Activated T-cell treated with anti-CD3 and anti-CD28 coated beads, Interleukin-2, amount 50 U/mL, for 24 hours (primary cell): ENCODE measurements at regions not wholly inside any gene's neighbourhood (a gene's known extent, or its start where the extent isn't known, plus 50 kb on each side); places are given as distances from the start of the nearest gene placed in this dataset.

Experiments used
- DNase-seq: peaks from one replicate; pipeline ENCODE4 v3.0.0-alpha.2; 2020
- H3K27ac Mint-ChIP-seq: 2 replicates; pipeline ENCODE4 v1.8.0; 2020; ENCODE audit warnings: mild to moderate bottlenecking, mixed read lengths
- H3K27me3 Mint-ChIP-seq: 2 replicates; pipeline ENCODE4 v1.8.0; 2020; ENCODE audit warnings: mixed read lengths
- H3K36me3 Mint-ChIP-seq: 2 replicates; pipeline ENCODE4 v1.8.0; 2020; ENCODE audit warnings: low read depth, mixed read lengths
- H3K4me1 Mint-ChIP-seq: 2 replicates; pipeline ENCODE4 v1.8.0; 2020; ENCODE audit warnings: low read depth, mixed read lengths
- H3K4me3 Mint-ChIP-seq: 2 replicates; pipeline ENCODE4 v1.8.0; 2020; ENCODE audit warnings: mild to moderate bottlenecking, moderate library complexity, mixed read lengths
- H3K9me3 Mint-ChIP-seq: 2 replicates; pipeline ENCODE4 v1.8.0; 2020; ENCODE audit warnings: mixed read lengths

DNA sequence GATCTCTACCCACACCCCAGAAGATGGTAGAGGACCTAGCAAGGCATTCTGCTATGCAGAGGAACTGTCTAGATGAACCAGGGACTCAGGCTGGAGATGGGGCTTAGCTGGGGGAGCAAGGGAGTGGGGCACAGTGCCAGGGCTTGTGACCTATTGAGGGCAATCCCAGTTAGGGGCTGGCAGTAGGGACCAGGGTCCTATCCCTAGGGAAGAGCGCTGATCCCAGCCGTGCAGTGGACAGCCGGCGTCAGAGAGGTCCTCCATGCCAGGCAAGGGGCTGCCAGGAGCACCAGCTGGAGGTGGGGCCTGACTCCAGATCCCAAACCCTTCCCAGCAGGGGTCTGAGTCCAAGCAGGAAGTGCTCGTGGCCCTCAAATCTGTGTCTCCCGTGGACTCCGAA, 52.7 kb upstream of the NEURL1B start:
- Mint-ChIP-seq H3K27ac (no peak overlapping the region), H3K27me3 (peaks cover 16% of the 10 kb centered on the region), H3K36me3 (no peaks in the 10 kb centered on the region), H3K4me3 (no peak overlapping the region), H3K4me1 (no peaks in the 10 kb centered on the region), H3K9me3 (no peaks in the 10 kb centered on the region)
- no peak for DNase-seq

GRCh38 chr5:172587061-172587405, 54.0 kb upstream of the NEURL1B start:
- no peak overlapping the region for H3K4me3 Mint-ChIP-seq
- no peak for DNase-seq
- no peaks in the 10 kb centered on the region for H3K9me3 Mint-ChIP-seq
- H3K27ac Mint-ChIP-seq: no peak overlapping the region
- H3K27me3 Mint-ChIP-seq: peaks cover 25% of the 10 kb centered on the region
- H3K4me1 Mint-ChIP-seq: no peaks in the 10 kb centered on the region
- H3K36me3 Mint-ChIP-seq: no peaks in the 10 kb centered on the region

DNA sequence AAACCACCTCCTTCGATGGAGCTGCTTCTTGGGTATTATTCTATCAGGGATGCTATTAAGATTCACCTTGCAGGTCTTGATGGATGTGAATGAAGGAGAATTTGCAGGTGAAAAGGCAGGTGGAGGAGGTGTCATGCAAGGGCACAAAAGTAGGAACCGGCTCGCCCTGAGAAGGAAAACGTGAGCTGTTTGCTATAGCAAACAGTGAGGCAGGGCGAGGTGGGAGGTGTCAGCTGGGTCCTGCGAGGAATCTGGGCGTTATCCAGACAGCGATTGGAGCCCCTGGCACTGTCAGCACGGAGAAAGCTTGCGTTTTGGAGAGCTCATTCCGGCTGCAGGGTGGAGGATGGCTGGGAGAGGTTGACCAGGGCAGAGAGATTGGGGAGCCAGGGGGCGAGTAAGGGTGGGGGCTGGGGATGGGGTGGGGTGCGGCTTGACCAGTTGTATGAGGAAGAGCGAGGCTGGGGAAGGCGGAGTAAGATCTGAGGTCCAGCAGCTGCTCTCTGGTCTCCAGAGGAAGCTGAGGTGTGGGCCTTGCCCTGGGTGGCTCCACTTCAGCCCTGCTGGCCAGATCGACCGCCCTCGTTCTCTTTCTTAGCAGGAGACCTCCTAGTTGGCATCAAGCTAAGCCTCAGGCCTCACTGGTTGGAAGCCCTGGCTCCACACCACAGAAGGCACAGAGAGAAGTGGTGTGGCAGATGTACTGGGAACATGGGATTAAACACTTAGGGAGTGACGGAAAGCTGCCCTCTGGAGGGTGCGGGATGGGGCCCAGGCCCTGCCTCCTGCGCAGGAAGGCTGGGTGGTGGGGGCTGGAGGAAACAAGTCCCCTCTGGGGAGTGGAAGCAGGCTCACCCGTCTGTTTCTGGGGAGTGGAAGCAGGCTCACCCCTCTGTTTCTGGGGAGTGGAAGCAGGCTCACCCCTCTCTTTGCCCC, 54.7 kb upstream of the NEURL1B start:
- no peaks in the 10 kb centered on the region for H3K9me3 Mint-ChIP-seq
- DNase-seq: no peak
- H3K36me3 Mint-ChIP-seq: no peaks in the 10 kb centered on the region
- H3K4me3 Mint-ChIP-seq: no peak overlapping the region
- no peak overlapping the region for H3K27ac Mint-ChIP-seq
- no peaks in the 10 kb centered on the region for H3K4me1 Mint-ChIP-seq
- peaks cover 25% of the 10 kb centered on the region for H3K27me3 Mint-ChIP-seq

DNA sequence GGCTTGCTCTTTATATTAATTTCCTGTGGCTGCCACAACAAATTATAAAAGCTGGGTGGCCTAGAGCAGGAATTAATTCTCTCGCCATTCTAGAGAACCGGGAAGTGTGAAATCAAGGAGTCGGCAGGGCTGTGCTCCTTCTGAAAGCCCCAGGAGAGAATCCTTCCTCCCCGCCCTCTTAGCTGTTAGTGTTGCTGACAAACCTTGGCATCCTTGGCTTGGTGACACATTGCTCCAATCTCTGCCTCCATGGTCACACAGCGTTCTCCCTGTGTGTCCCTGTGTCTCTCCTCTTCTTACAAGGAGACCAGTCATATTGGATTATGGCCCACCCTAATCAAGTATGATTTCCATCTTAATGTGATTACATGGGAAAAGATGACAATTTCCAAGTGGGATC, 55.9 kb upstream of the NEURL1B start:
- Mint-ChIP-seq H3K27me3 (peaks cover 26% of the 10 kb centered on the region), H3K4me3 (no peak overlapping the region), H3K36me3 (no peaks in the 10 kb centered on the region), H3K27ac (no peak overlapping the region), H3K4me1 (no peaks in the 10 kb centered on the region), H3K9me3 (no peaks in the 10 kb centered on the region)
- no peak for DNase-seq

DNA sequence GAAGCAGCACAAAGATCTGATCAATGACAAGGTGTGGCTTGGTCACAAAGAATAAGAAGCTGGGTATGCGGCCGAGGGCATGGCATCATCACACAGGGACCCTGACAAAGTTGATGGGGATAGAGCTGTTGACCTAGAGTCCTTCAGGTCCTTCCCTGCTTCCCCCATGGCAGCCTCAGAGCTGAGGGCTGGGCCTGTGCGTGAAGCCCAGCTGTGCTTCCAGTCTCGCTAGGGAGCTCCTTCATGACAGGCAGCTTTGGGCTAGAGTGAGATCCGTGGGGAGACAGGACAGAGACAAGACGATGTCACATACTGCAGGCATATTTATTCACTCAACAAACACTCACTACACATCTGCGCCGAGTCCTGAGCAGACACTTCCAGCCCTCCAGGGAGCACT, 56.4 kb upstream of the NEURL1B start:
- no peak for DNase-seq
- Mint-ChIP-seq H3K36me3 (no peaks in the 10 kb centered on the region), H3K4me1 (no peaks in the 10 kb centered on the region), H3K27me3 (peaks cover 27% of the 10 kb centered on the region), H3K4me3 (no peak overlapping the region), H3K27ac (no peak overlapping the region), H3K9me3 (no peaks in the 10 kb centered on the region)

GRCh38 chr5:172583931-172584511, 57.0 kb upstream of the NEURL1B start:
- Mint-ChIP-seq H3K27ac (no peak overlapping the region), H3K4me1 (no peaks in the 10 kb centered on the region), H3K36me3 (no peaks in the 10 kb centered on the region), H3K27me3 (peaks cover 27% of the 10 kb centered on the region), H3K9me3 (no peaks in the 10 kb centered on the region), H3K4me3 (no peak overlapping the region)
- no peak for DNase-seq

DNA sequence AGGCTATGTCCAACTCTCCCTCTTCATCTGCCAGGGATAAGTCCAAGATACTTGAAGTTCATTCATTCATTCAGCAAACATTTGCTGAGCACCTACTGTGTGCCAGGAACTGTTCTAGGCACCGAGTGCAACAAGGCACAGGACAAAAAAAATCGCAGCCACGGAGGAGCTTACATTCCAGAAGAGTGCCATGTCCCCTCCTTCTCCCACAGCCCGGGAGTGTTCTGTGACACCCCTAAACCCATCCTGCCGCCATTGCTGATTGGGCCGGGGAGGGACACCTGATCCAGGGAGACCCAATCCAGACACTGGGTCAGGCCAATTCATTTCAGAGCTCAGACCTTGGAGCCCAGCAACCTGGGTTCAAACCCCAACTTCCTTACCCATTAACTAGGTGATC, 58.1 kb upstream of the NEURL1B start:
- Mint-ChIP-seq H3K4me3 (no peak overlapping the region), H3K4me1 (no peaks in the 10 kb centered on the region), H3K27ac (no peak overlapping the region), H3K36me3 (no peaks in the 10 kb centered on the region), H3K9me3 (no peaks in the 10 kb centered on the region), H3K27me3 (peaks cover 27% of the 10 kb centered on the region)
- DNase-seq: no peak

- no peak for DNase-seq
- Mint-ChIP-seq H3K36me3 (no peaks in the 10 kb centered on the region), H3K27me3 (peaks cover 23% of the 10 kb centered on the region), H3K4me1 (no peaks in the 10 kb centered on the region), H3K4me3 (no peak overlapping the region), H3K27ac (no peak overlapping the region), H3K9me3 (no peaks in the 10 kb centered on the region)
Observed at GRCh38 chr5:172581315-172581714, 59.7 kb upstream of the NEURL1B start.

GRCh38 chr5:172579403-172579990, 61.6 kb upstream of the NEURL1B start:
- H3K27me3 Mint-ChIP-seq: peaks cover 17% of the 10 kb centered on the region
- no peak for DNase-seq
- no peak overlapping the region for H3K27ac Mint-ChIP-seq
- no peaks in the 10 kb centered on the region for H3K36me3 Mint-ChIP-seq
- H3K4me3 Mint-ChIP-seq: no peak overlapping the region
- no peaks in the 10 kb centered on the region for H3K4me1 Mint-ChIP-seq
- H3K9me3 Mint-ChIP-seq: no peaks in the 10 kb centered on the region

- H3K27ac Mint-ChIP-seq: no peak overlapping the region
- H3K27me3 Mint-ChIP-seq: peaks cover 9% of the 10 kb centered on the region
- no peaks in the 10 kb centered on the region for H3K9me3 Mint-ChIP-seq
- no peaks in the 10 kb centered on the region for H3K4me1 Mint-ChIP-seq
- no peak overlapping the region for H3K4me3 Mint-ChIP-seq
- H3K36me3 Mint-ChIP-seq: no peaks in the 10 kb centered on the region
- no peak for DNase-seq
Observed at GRCh38 chr5:172577267-172577909, 63.7 kb upstream of the NEURL1B start.

DNA sequence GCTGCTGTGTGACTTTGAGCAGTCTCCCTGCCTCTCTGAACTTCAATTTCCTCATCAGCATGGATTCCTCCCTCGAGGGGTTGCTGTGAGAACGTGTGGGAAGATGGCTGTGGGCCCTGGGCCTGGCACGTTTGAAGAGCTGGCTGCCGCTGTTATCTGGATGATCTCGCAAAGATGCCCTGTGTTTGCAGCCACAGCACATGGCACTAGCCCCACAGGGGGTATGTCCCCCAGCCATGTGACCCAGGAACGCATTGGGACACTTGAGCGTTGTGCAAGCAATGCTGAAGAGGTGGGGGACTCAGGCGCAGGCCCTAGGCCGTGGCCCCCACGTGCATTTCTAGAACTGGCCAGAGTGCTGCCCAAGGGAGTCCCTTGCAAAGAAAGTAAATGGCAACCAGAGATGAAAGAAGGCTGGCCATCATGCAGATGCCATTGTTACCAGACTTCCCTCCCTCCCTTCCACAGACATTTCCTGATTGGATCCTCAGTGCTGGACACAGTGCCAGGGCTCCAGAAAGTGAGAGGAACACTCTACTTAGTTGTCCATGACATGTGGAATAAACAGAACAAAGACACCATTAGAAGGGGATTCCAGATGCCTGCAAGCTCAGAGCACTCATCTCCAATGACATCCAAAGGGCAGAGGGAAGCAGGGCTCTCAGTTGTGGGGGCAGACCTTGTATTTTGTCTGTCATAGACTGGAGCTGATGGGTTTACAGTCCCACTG, 65.1 kb upstream of the NEURL1B start:
- H3K36me3 Mint-ChIP-seq: no peaks in the 10 kb centered on the region

DNA sequence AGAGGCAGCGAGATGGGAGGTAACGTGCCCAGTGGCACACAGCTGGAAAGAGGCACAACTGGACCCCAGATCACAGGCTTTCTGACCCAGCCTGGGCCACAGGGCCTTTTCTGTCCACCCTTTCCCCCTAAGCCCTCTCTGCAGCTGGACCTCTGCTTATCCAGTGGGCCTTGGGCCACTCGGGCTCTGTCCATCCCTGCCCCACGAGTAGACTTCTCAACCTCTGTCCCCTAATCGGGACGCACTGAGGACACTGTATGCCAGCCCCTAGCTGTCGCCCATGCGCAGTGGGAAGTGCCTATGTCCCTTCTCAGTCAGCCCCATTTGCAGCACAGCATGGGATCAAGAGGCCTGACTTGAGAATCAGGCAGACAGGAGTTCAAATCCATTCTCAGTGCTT, 65.6 kb upstream of the NEURL1B start:
- no peaks in the 10 kb centered on the region for H3K9me3 Mint-ChIP-seq
- H3K4me3 Mint-ChIP-seq: no peak overlapping the region
- DNase-seq: no peak
- no peaks in the 10 kb centered on the region for H3K4me1 Mint-ChIP-seq
- H3K36me3 Mint-ChIP-seq: no peaks in the 10 kb centered on the region
- H3K27ac Mint-ChIP-seq: no peak overlapping the region
- H3K27me3 Mint-ChIP-seq: peaks cover 13% of the 10 kb centered on the region

More for the DNA sequence above, 65.1 kb upstream of the NEURL1B start:
- no peak overlapping the region for H3K4me3 Mint-ChIP-seq
- H3K9me3 Mint-ChIP-seq: no peaks in the 10 kb centered on the region
- H3K27ac Mint-ChIP-seq: no peak overlapping the region
- DNase-seq: no peak
- H3K4me1 Mint-ChIP-seq: no peaks in the 10 kb centered on the region
- peaks cover 13% of the 10 kb centered on the region for H3K27me3 Mint-ChIP-seq

DNA sequence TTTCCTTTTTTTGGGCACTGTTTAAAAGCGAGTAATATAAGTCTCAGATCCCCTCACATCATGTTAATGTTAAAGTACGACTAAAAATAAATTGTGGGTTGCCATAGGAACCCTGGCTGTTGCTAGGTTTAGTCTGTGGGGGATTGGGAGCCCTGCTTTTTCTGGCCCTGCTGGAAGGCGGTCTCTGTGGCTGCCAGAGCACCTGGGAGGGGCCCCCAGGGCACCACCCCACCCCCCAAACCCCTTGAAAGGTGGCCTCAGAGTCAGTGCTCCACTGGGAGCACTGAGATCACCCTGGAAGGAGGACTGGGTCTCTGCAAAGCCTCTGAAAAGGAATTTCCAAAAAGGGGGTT, 66.2 kb upstream of the NEURL1B start:
- peaks cover 14% of the 10 kb centered on the region for H3K27me3 Mint-ChIP-seq
- H3K4me1 Mint-ChIP-seq: no peaks in the 10 kb centered on the region
- no peaks in the 10 kb centered on the region for H3K36me3 Mint-ChIP-seq
- no peaks in the 10 kb centered on the region for H3K9me3 Mint-ChIP-seq
- DNase-seq: no peak
- no peak overlapping the region for H3K4me3 Mint-ChIP-seq
- H3K27ac Mint-ChIP-seq: no peak overlapping the region
